GM12878 (cell line): ENCODE measurements at regions not wholly inside any gene's neighbourhood (a gene's known extent, or its start where the extent isn't known, plus 50 kb on each side); places are given as distances from the start of the nearest gene placed in this dataset.

Experiments used
- BACH1 ChIP-seq: fragments of 450-650 bp; IDR thresholded peaks from 2 replicates; pipeline ENCODE4 v1.6.1; 2017; ENCODE audit warnings: mild to moderate bottlenecking, borderline replicate concordance
- ETV6 ChIP-seq, 2 experiments: fragments of 450-650 bp in 1 of 2; IDR thresholded peaks in 1 of 2; conservative IDR thresholded peaks in 1 of 2; 2 replicates each; pipeline ENCODE4 v1.6.1; 2014; ENCODE audit warnings: antibody characterized with exemption in 1 of 2, borderline replicate concordance in 1 of 2, low read depth in 1 of 2, mild to moderate bottlenecking in 1 of 2, moderate library complexity in 1 of 2
- FOXM1 ChIP-seq: IDR thresholded peaks from 2 replicates; pipeline ENCODE4 v1.6.1; 2012; ENCODE audit warnings: low read depth, mild to moderate bottlenecking, inconsistent platforms, low read length, moderate library complexity
- NFYB ChIP-seq: IDR thresholded peaks from 2 replicates; pipeline ENCODE4 v1.6.1; 2011; ENCODE audit warnings: low read depth, mild to moderate bottlenecking, low read length, improper control_type of control experiment, moderate library complexity; ENCODE audit not compliant: insufficient read depth
- NR2C1 ChIP-seq: fragments of 450-650 bp; IDR thresholded peaks from 2 replicates; pipeline ENCODE4 v1.6.1; 2017; ENCODE audit warnings: antibody characterized with exemption, mild to moderate bottlenecking, moderate library complexity
- PKNOX1 ChIP-seq: fragments of 450-650 bp; IDR thresholded peaks from 2 replicates; pipeline ENCODE4 v1.6.1; 2016; ENCODE audit warnings: mild to moderate bottlenecking
- RAD21 ChIP-seq: IDR thresholded peaks from 2 replicates; pipeline ENCODE4 v1.6.1; 2011; ENCODE audit warnings: mild to moderate bottlenecking, low read depth, low read length, moderate library complexity; ENCODE audit not compliant: insufficient read depth
- RBBP5 ChIP-seq: fragments of 200-600 bp; sonication (generic); conservative IDR thresholded peaks from 2 replicates; pipeline ENCODE4 v1.6.1; 2016
- RELA ChIP-seq: fragments of 450-650 bp; IDR thresholded peaks from 2 replicates; pipeline ENCODE4 v1.8.0; 2014; ENCODE audit warnings: borderline replicate concordance; ENCODE audit not compliant: partially characterized antibody
- RFX5 ChIP-seq: IDR thresholded peaks from 2 replicates; pipeline ENCODE4 v1.6.1; 2011; ENCODE audit warnings: low read depth, low read length, improper control_type of control experiment
- SMAD5 ChIP-seq: IDR thresholded peaks from 2 replicates; pipeline ENCODE4 v1.6.1; 2016; ENCODE audit warnings: antibody characterized with exemption, low read depth
- TF ChIP-seq, protein P1 (sequence below): fragments of 150-350 bp; IDR thresholded peaks from 2 replicates; pipeline ENCODE4 v1.6.1; 2014; ENCODE audit warnings: mild to moderate bottlenecking, low read depth, low read length

- TF ChIP-seq FOXM1 (no peak), NFYB (no peak), RAD21 (no peak), RFX5 (no peak), RELA (no peak), ETV6 (conservative IDR thresholded peaks at IDR 0.05 in 1 of 2, IDR thresholded peaks at IDR 0.05 in 1 of 2; ENCODE audit: borderline replicate concordance in 1 of 2, low read depth in 1 of 2) (no peak), NR2C1 (no peak), PKNOX1 (no peak), BACH1 (no peak), SMAD5 (no peak), RBBP5 (no peak)
- TF ChIP-seq, protein P1, sequence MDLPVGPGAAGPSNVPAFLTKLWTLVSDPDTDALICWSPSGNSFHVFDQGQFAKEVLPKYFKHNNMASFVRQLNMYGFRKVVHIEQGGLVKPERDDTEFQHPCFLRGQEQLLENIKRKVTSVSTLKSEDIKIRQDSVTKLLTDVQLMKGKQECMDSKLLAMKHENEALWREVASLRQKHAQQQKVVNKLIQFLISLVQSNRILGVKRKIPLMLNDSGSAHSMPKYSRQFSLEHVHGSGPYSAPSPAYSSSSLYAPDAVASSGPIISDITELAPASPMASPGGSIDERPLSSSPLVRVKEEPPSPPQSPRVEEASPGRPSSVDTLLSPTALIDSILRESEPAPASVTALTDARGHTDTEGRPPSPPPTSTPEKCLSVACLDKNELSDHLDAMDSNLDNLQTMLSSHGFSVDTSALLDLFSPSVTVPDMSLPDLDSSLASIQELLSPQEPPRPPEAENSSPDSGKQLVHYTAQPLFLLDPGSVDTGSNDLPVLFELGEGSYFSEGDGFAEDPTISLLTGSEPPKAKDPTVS, result no peak
- TF ChIP-seq, all 136 proteins: peak for 0
These were observed 135.3 kb downstream of the PAPOLA start (continued) for GRCh38 chr14:96637521-96637920.
